A549 (cell line): ENCODE measurements at regions not wholly inside any gene's neighbourhood (a gene's known extent, or its start where the extent isn't known, plus 50 kb on each side); places are given as distances from the start of the nearest gene placed in this dataset.
A peak's percentile ranks its signal among the peaks of the same experiment; 100 is the strongest.

Source experiments
- ATAC-seq, 2 experiments: fragments of 200-7000 bp in 1 of 2; fragments of >200 bp in 1 of 2; cut with Nextera tagmentation in 1 of 2; cut with Tn5 transposase in 1 of 2; 3 replicates each; pipeline versions ENCODE4 v1.8.0 to v1.9.1; 2018 to 2020; ENCODE audit warnings: mild to moderate bottlenecking in 1 of 2, moderate library complexity in 1 of 2
- CTCF ChIA-PET: fragments of 300-600 bp; sonication (Branson Sonifier 250); formaldehyde crosslinking; extraction: SDS; loops from one replicate; lab custom pipeline; 2021; ENCODE audit warnings: antibody characterized with exemption, inconsistent platforms; lab: Yijun Ruan, JAX
- POLR2A ChIA-PET: fragments of 350-600 bp; formaldehyde crosslinking; extraction: SDS; loops from one replicate; lab custom pipeline; 2021; ENCODE audit warnings: antibody characterized with exemption, inconsistent platforms; lab: Yijun Ruan, JAX
- DNase-seq, 2 experiments: peaks; one replicate each; pipeline versions ENCODE4 v3.0.0 to v3.0.0-alpha.2; 2011 to 2016; ENCODE audit warnings: low read depth in 1 of 2, low spot score in 1 of 2
- FAIRE-seq: peaks from 2 replicates; lab custom pipeline; 2011; peaks lifted over from hg19 to GRCh38; lab: Jason Lieb, UNC
- H3K27ac ChIP-seq, 2 experiments: fragments of >200 bp; sonication (Bioruptor Twin); formaldehyde crosslinking; 3 replicates each; pipeline ENCODE4 v1.5.1; 2016 to 2017
- H3K4me1 ChIP-seq: fragments of >200 bp; sonication (Bioruptor Twin); formaldehyde crosslinking; 3 replicates; pipeline ENCODE4 v1.6.1; 2016
- H3K4me2 ChIP-seq: fragments of >200 bp; sonication (Bioruptor Twin); formaldehyde crosslinking; 3 replicates; pipeline ENCODE4 v1.6.1; 2016
- H3K4me3 ChIP-seq: fragments of >200 bp; sonication (Bioruptor Twin); formaldehyde crosslinking; 3 replicates; pipeline ENCODE4 v1.5.1; 2016
- H3K9me3 ChIP-seq: fragments of >200 bp; sonication (Bioruptor Twin); formaldehyde crosslinking; 3 replicates; pipeline ENCODE4 v1.6.1; 2016
- ATOH8 ChIP-seq: fragments of 250-450 bp; sonication (Bioruptor Pico); IDR thresholded peaks from 2 replicates; pipeline ENCODE4 v1.5.0; 2020; ENCODE audit warnings: low read depth, mild to moderate bottlenecking, moderate library complexity
- CBX2 ChIP-seq: fragments of 200-600 bp; sonication (generic); IDR thresholded peaks from 2 replicates; pipeline ENCODE4 v1.6.1; 2016; ENCODE audit warnings: low read depth, mild to moderate bottlenecking, borderline replicate concordance
- EHF ChIP-seq: fragments of 250-450 bp; sonication (Bioruptor Pico); IDR thresholded peaks from 2 replicates; pipeline ENCODE4 v1.5.0; 2020; ENCODE audit warnings: mild to moderate bottlenecking
- EHMT2 ChIP-seq: fragments of 200-600 bp; sonication (generic); IDR thresholded peaks from 2 replicates; pipeline ENCODE4 v1.6.1; 2016; ENCODE audit warnings: antibody characterized with exemption, low read depth, mild to moderate bottlenecking, moderate library complexity
- EP300 ChIP-seq, 2 experiments: fragments of >200 bp; sonication (Bioruptor Twin); formaldehyde crosslinking; IDR thresholded peaks; 2 replicates in 1 of 2; 3 replicates in 1 of 2; pipeline ENCODE4 v1.6.1; 2016 to 2017
- FOSB ChIP-seq: fragments of 250-450 bp; sonication (Bioruptor Pico); IDR thresholded peaks from 2 replicates; pipeline ENCODE4 v1.5.0; 2020; ENCODE audit warnings: mild to moderate bottlenecking, moderate library complexity
- HOXB13 ChIP-seq: fragments of 250-450 bp; sonication (Bioruptor Pico); IDR thresholded peaks from 2 replicates; pipeline ENCODE4 v1.5.0; 2020; ENCODE audit warnings: low read depth, mild to moderate bottlenecking, moderate library complexity
- MAFK ChIP-seq: fragments of 450-650 bp; IDR thresholded peaks from 2 replicates; pipeline ENCODE4 v1.6.1; 2014; ENCODE audit not compliant: partially characterized antibody
- MYC ChIP-seq: IDR thresholded peaks from 2 replicates; pipeline ENCODE4 v1.6.1; 2012; ENCODE audit warnings: mild to moderate bottlenecking, inconsistent platforms, low read length, improper control_type of control experiment, borderline replicate concordance
- NFE2L2 ChIP-seq: fragments of 150-350 bp; conservative IDR thresholded peaks from 2 replicates; pipeline ENCODE4 v1.6.1; 2014; ENCODE audit warnings: low read length
- RAD21 ChIP-seq, 2 experiments: fragments of >200 bp in 1 of 2; sonication (Bioruptor Twin) in 1 of 2; formaldehyde crosslinking in 1 of 2; IDR thresholded peaks in 1 of 2; conservative IDR thresholded peaks in 1 of 2; 2 replicates in 1 of 2; 3 replicates in 1 of 2; pipeline ENCODE4 v1.6.1; 2012 to 2018; ENCODE audit warnings: inconsistent platforms in 1 of 2
- RFX5 ChIP-seq: fragments of 450-650 bp; IDR thresholded peaks from 2 replicates; pipeline ENCODE4 v1.7.1; 2014; ENCODE audit warnings: antibody characterized with exemption, mild to moderate bottlenecking, moderate library complexity
- SMC3 ChIP-seq: fragments of >200 bp; sonication (Bioruptor Twin); formaldehyde crosslinking; IDR thresholded peaks from 3 replicates; pipeline ENCODE4 v1.6.1; 2018; ENCODE audit warnings: inconsistent platforms
- SREBF2 ChIP-seq: fragments of 450-650 bp; IDR thresholded peaks from 2 replicates; pipeline ENCODE4 v1.6.1; 2014; ENCODE audit warnings: mild to moderate bottlenecking, moderate library complexity
- ZSCAN20 ChIP-seq: fragments of 250-450 bp; sonication (Bioruptor Pico); IDR thresholded peaks from 2 replicates; pipeline ENCODE4 v1.8.0; 2022; ENCODE audit warnings: mild to moderate bottlenecking, moderate library complexity
- WGBS: methylation state at CpG from one replicate; pipeline ENCODE4 v1.1.6; 2017; ENCODE audit errors: missing lambda C conversion rate; 5-methylcytosine and 5-hydroxymethylcytosine counted together
- TF ChIP-seq, protein P1 (sequence below): fragments of 200-600 bp; sonication (generic); IDR thresholded peaks from 2 replicates; pipeline ENCODE4 v1.6.1; 2016; ENCODE audit warnings: antibody characterized with exemption, mild to moderate bottlenecking, moderate library complexity
- TF ChIP-seq, protein P2 (sequence below): fragments of >200 bp; sonication (Bioruptor Twin); formaldehyde crosslinking; IDR thresholded peaks from 3 replicates; pipeline ENCODE4 v1.6.1; 2016

DNA sequence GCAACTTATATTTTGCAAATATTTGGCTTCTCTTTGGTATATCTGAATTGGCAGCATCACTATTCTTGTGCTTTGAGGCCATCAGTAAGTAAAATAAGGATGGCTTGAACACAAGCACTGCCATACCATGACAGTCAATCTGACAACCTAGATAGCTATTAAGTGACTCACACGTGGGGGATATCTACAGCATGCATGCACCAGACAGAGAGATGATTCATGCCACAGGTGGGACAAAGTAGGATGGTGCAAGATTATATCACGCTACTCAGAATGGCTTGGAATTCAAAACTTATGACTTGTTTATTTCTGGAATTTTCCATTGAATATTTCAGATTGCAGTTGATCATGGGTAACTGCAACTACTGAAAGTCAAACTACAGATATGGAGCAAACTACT is 675.6 kb upstream of the MDGA2 start:
- CTCF ChIA-PET: no interaction called here
- DNase-seq (no peak), ATAC-seq (no peak), FAIRE-seq (no peak)
- Histone ChIP-seq H3K4me3 (no peak overlapping the region), H3K9me3 (no peaks in the 10 kb centered on the region)
- TF ChIP-seq SREBF2: no peak
- TF ChIP-seq FOSB: no peak
- TF ChIP-seq, all 56 proteins: peak for 0
- POLR2A ChIA-PET: no interaction called here
- no peak overlapping the region for H3K4me2 ChIP-seq
- no peak overlapping the region for H3K27ac ChIP-seq
- H3K4me1 ChIP-seq: no peaks in the 10 kb centered on the region
- WGBS: 3% methylated on average over 2 of the region's 2 CpGs

- H3K4me3 ChIP-seq: no peak overlapping the region
- POLR2A ChIA-PET: no interaction called here
- H3K4me2 ChIP-seq: no peak overlapping the region
- WGBS: 2% methylated on average over 2 of the region's 2 CpGs
- TF ChIP-seq MYC (no peak), ATOH8 (no peak), RFX5 (no peak), SMC3 (no peak)
- H3K9me3 ChIP-seq: no peaks in the 10 kb centered on the region
- no peaks in the 10 kb centered on the region for H3K4me1 ChIP-seq
- FAIRE-seq: no peak
- CTCF ChIA-PET: no interaction called here
- no peak for DNase-seq
- no peak for ATAC-seq
- H3K27ac ChIP-seq: no peak overlapping the region
These were observed 674.3 kb upstream of the MDGA2 start for GRCh38 chr14:48349689-48350088.

- WGBS: 0% methylated on average over 1 of the region's 1 CpG
- no peak overlapping the region for H3K4me3 ChIP-seq
- FAIRE-seq (no peak), ATAC-seq (no peak), DNase-seq (no peak)
- no peak overlapping the region for H3K27ac ChIP-seq
- CTCF ChIA-PET: no interaction called here
- no peaks in the 10 kb centered on the region; the same call in 2 of the 3 replicates for H3K9me3 ChIP-seq
- POLR2A ChIA-PET: no interaction called here
- no peaks in the 10 kb centered on the region for H3K4me1 ChIP-seq
- TF ChIP-seq RAD21 (conservative IDR thresholded peaks at IDR 0.05 in 1 of 2, IDR thresholded peaks at IDR 0.05 in 1 of 2): no peak
- TF ChIP-seq ZSCAN20 (CRISPR knock-in tag): no peak
- no peak for TF ChIP-seq EHMT2
- TF ChIP-seq, protein P1, sequence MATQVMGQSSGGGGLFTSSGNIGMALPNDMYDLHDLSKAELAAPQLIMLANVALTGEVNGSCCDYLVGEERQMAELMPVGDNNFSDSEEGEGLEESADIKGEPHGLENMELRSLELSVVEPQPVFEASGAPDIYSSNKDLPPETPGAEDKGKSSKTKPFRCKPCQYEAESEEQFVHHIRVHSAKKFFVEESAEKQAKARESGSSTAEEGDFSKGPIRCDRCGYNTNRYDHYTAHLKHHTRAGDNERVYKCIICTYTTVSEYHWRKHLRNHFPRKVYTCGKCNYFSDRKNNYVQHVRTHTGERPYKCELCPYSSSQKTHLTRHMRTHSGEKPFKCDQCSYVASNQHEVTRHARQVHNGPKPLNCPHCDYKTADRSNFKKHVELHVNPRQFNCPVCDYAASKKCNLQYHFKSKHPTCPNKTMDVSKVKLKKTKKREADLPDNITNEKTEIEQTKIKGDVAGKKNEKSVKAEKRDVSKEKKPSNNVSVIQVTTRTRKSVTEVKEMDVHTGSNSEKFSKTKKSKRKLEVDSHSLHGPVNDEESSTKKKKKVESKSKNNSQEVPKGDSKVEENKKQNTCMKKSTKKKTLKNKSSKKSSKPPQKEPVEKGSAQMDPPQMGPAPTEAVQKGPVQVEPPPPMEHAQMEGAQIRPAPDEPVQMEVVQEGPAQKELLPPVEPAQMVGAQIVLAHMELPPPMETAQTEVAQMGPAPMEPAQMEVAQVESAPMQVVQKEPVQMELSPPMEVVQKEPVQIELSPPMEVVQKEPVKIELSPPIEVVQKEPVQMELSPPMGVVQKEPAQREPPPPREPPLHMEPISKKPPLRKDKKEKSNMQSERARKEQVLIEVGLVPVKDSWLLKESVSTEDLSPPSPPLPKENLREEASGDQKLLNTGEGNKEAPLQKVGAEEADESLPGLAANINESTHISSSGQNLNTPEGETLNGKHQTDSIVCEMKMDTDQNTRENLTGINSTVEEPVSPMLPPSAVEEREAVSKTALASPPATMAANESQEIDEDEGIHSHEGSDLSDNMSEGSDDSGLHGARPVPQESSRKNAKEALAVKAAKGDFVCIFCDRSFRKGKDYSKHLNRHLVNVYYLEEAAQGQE: no peak
- no peak for TF ChIP-seq RFX5
- TF ChIP-seq HOXB13 (CRISPR knock-in tag): no peak
- TF ChIP-seq NFE2L2: peak; percentile 78
- TF ChIP-seq, protein P2, sequence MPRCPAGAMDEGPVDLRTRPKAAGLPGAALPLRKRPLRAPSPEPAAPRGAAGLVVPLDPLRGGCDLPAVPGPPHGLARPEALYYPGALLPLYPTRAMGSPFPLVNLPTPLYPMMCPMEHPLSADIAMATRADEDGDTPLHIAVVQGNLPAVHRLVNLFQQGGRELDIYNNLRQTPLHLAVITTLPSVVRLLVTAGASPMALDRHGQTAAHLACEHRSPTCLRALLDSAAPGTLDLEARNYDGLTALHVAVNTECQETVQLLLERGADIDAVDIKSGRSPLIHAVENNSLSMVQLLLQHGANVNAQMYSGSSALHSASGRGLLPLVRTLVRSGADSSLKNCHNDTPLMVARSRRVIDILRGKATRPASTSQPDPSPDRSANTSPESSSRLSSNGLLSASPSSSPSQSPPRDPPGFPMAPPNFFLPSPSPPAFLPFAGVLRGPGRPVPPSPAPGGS: no peak
- no peak for TF ChIP-seq EHF
- TF ChIP-seq MAFK: peak; percentile 7
- no peak for TF ChIP-seq EP300 (IDR thresholded peaks at IDR 0.05)
- no peak for TF ChIP-seq MYC
- no peak for TF ChIP-seq CBX2
- no peak overlapping the region for H3K4me2 ChIP-seq
These were observed 665.7 kb upstream of the MDGA2 start for GRCh38 chr14:48341069-48341468.
